Kidney tubule cell (primary cell): ENCODE measurements at regions not wholly inside any gene's neighbourhood (a gene's known extent, or its start where the extent isn't known, plus 50 kb on each side); places are given as distances from the start of the nearest gene placed in this dataset.
A peak's percentile ranks its signal among the peaks of the same experiment; 100 is the strongest.
"Not testable (repeated sequence)": the region's sequence is repeated elsewhere in the genome, so short reads cannot be mapped to it uniquely, and the experiment has no call there.

ENCODE experiments used
- DNase-seq: peaks from one replicate; pipeline ENCODE4 v3.0.0-alpha.2; 2018; ENCODE audit warnings: low spot score

GRCh38 chr7:356691-357462, 66.9 kb downstream of the FOXL3 start:
- no peak for DNase-seq

- no peak for DNase-seq
Observed at GRCh38 chr7:357531-358209, 67.7 kb downstream of the FOXL3 start.

- no peak for DNase-seq
Observed at GRCh38 chr7:358352-358751, 68.4 kb downstream of the FOXL3 start.

- DNase-seq, result no peak
Observed at GRCh38 chr7:359226-359765, 69.3 kb downstream of the FOXL3 start.

DNA sequence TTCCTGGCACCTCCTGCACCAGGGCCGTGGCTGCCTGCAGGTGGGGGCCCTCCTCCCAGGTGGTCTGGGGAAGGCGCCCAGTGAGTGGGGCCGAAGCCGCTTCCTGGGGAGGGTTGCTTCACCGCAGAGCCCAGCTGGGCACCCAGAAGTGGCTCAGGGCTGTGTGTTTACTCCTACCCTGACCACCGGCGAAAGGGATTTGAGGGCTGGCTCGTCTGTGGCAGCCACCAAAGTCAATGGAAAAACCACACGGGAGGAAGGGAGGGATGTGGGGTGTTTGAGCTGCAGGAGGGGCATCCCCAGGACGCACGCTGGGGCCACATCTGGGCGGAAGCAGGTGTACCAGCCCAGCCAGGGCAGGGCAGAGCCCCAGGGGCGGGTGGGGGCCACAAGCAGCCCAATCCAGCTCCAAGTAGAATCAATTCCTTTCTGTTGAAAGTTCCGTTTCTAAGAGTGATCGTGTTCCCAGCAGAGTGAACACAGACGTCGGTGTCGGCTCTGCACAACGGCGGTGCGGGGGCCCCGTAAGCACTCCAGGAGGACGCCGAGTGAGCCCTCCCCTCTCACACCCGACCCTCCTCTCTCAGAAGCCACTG, 69.9 kb downstream of the FOXL3 start:
- no peak for DNase-seq

- no peak for DNase-seq
Observed at GRCh38 chr7:360454-361100, 70.6 kb downstream of the FOXL3 start.

DNA sequence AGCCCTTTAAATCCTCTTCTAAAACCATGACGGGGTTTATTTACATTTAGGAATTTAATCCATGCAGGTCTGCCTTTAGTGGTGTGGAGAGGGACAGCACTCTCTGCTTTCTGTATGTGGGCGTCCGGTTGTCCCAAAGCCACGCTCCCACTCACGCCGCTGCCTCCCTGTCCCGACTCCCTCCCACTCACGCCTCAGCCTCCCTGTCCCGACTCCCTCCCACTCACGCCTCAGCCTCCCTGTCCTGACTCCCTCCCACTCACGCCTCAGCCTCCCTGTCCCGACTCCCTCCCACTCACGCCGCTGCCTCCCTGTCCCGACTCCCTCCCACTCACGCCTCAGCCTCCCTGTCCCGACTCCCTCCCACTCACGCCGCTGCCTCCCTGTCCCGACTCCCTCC, 71.2 kb downstream of the FOXL3 start:
- not testable (repeated sequence) for DNase-seq

- DNase-seq, result no peak
Observed at GRCh38 chr7:361680-362401, 71.9 kb downstream of the FOXL3 start.

- peak; percentile 12 for DNase-seq
Observed at GRCh38 chr7:362402-363096, 72.6 kb downstream of the FOXL3 start.

- no peak for DNase-seq
Observed at GRCh38 chr7:363626-364025, 73.7 kb downstream of the FOXL3 start.

DNA sequence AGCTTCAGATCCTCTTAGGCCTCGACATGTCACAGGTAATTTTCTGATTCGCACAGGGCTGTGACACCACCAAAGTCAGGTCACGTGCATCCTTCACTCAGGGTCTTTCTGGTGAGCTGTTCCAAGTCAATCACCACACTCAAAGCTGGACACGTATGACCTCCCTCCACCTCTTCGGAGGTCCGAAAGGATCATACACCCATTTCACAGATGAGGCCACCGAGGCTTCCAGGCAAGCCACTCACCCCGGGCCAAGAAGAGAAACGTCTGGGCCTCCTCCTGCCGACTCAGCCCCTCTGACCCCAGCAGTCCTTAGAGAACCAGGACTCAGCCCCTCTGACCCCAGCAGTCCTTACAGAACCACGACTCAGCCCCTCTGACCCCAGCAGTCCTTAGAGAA, 74.6 kb downstream of the FOXL3 start:
- DNase-seq, result no peak

- no peak for DNase-seq
Observed at GRCh38 chr7:365593-365992, 75.6 kb downstream of the FOXL3 start.

DNA sequence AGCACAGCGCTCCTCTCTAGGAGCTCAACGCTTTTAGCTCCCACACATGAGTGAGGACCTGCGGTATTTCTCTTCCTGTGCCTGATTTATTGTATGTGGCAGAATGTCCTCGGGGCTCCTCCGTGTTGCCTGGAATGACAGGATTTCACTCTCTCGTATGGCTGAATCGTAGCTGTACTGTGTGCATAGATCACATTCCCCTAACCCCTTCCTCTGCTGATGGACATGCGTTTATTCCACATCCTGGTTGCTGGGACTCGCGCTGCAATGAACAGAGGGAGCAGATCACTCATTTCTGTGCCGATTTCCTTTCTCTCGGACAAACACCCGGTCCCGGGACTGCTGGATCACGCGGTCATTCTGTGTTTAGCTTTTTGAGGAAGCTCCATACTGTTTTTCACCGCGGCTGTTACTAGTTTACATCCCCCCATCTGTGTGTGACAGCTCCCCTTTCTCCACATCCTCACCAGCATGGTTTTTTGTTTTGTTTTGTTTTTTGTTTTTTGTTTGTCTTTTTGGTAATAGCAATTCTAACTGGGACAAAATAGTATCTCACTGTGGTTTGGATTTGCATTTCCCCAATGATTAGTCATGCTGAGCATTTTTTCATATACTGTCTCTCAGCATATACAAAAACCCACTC, 76.3 kb downstream of the FOXL3 start:
- DNase-seq, result no peak

- DNase-seq, result no peak
Observed at GRCh38 chr7:367351-367901, 77.5 kb downstream of the FOXL3 start.

DNA sequence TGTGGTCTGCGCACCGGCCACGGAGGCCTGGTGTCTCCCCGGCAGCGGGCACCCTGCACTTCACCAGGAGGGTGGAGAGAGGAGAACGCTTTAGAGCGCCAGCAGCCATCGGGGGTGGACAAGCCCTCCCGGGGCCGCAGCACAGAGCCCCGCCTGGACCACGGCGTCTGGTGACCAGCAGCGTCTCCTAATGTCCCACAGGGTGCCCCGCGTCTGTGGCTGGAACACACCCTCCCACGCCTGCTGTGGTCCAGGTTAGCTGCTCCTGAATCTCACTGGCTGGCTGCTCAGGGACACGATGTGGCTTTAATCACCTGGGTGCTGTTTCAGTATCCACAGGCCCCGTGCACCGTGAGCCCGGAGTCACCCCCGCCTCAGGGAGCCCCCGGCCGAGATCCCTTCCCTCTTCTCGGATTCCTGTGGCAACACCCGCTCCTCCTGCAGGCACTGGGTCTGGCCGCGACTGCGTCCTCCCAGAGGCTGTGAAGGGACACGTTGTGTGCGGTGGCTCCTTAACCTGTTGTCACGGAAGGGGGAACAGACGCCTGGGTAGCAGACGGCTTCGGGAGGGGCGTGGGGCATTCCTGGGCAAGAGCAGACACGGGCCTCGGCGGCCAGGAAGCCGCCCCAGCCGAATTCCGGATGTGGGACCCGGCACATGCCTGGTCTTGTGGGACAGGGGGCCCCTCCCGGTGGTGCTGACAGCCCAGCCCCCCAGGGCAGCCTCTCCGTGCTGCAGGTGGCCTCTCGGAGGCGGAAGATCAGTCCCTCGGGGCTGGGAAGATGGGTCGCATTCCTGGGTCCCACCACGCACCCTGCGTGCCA, 78.9 kb downstream of the FOXL3 start:
- no peak for DNase-seq

GRCh38 chr7:369476-370258, 79.7 kb downstream of the FOXL3 start:
- no peak for DNase-seq

DNA sequence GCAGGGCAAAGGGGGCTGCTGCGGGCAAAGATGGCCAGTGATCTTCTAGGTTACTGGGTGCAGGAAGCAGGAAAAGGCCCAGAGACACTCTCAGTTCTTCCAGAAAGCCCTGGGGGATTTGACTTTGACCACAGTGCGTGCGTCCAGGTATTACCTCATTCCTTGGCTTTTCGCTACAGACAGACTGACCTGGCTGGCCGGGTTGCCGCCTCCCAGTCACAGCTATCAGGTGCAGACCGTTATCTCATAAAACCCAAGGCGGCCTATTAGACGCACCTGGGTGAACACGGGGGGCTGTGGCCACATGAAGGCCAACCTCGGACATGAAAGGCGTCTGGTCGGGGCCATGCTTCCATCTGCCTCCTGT, 80.3 kb downstream of the FOXL3 start:
- no peak for DNase-seq

- no peak for DNase-seq
Observed at GRCh38 chr7:370775-371118, 80.8 kb downstream of the FOXL3 start.
